Activated CD4-positive, alpha-beta T cell treated with anti-CD3 and anti-CD28 coated beads, Interleukin-2, Interleukin-6, amounts not matched to agents 100 ng/mL and 50 ng/mL, durations not matched to agents 16 hours and 8 hours (primary cell): ENCODE measurements at regions not wholly inside any gene's neighbourhood (a gene's known extent, or its start where the extent isn't known, plus 50 kb on each side); places are given as distances from the start of the nearest gene placed in this dataset.

Source experiments
- DNase-seq: peaks from one replicate; pipeline ENCODE4 v3.0.0-alpha.2; 2020

GRCh38 chr11:115556984-115557383, 52.8 kb upstream of the CADM1 start:
- no peak for DNase-seq

DNA sequence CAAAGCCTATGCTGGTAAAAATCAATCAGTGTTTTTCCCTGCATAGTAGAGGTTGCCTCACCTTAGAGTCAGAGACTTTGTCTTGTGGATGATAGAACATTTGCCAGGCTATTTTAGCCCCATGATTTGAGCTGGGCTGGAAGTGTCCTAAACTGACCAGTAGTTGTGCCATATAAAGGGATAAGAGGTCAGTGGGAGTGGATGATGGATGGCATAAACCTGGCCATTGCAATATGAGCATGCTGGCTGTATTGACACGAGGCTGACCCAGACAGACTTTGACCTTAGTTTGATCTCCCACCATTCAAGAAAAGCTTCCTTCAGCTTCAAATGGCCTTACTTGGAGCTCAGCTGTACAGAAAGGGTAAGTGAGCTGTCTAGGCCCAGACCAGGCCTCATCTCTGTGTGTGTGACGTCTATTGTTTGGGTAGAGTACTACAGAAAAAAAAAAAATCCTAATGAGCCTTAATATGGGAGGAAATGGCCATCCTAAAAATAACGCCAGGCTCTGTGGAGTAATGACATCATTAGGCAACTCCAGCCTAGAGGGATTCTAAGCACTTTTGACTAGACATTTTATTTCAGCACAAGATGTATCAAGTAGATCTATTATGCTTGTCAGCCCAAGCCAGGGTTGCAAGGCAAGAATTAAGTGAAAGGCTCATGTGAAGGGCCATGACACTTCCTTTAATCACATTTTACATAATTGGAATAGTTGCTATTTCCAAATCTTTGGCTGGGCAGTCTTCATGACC, 51.3 kb upstream of the CADM1 start:
- no peak for DNase-seq
